Fibroblast of upper back skin (primary cell): ENCODE measurements at regions not wholly inside any gene's neighbourhood (a gene's known extent, or its start where the extent isn't known, plus 50 kb on each side); places are given as distances from the start of the nearest gene placed in this dataset.
A peak's percentile ranks its signal among the peaks of the same experiment; 100 is the strongest.
"Not testable (repeated sequence)": the region's sequence is repeated elsewhere in the genome, so short reads cannot be mapped to it uniquely, and the experiment has no call there.

ENCODE experiments used
- DNase-seq: peaks from one replicate; pipeline ENCODE4 v3.0.0-alpha.2; 2013

- DNase-seq, result not testable (repeated sequence)
Observed at GRCh38 chr1:196366-196765, 255.1 kb downstream of the OR4F29 start.

GRCh38 chr1:191296-192049, 260.0 kb downstream of the OR4F29 start:
- DNase-seq, result not testable (repeated sequence)

GRCh38 chr1:190678-191077, 260.8 kb downstream of the OR4F29 start:
- DNase-seq, result not testable (repeated sequence)

- DNase-seq, result not testable (repeated sequence)
Observed at GRCh38 chr1:189915-190314, 261.6 kb downstream of the OR4F29 start.

GRCh38 chr1:189270-189669, 262.2 kb downstream of the OR4F29 start:
- DNase-seq, result not testable (repeated sequence)

- DNase-seq, result not testable (repeated sequence)
Observed at GRCh38 chr1:187298-187697, 264.2 kb downstream of the OR4F29 start.

GRCh38 chr1:186691-187131, 264.8 kb downstream of the OR4F29 start:
- not testable (repeated sequence) for DNase-seq

GRCh38 chr1:186223-186622, 265.3 kb downstream of the OR4F29 start:
- DNase-seq, result not testable (repeated sequence)

- not testable (repeated sequence) for DNase-seq
Observed at GRCh38 chr1:185526-185925, 266.0 kb downstream of the OR4F29 start.

GRCh38 chr1:184336-184686, 267.2 kb downstream of the OR4F29 start:
- DNase-seq, result not testable (repeated sequence)

- DNase-seq, result not testable (repeated sequence)
Observed at GRCh38 chr1:183620-184335, 267.7 kb downstream of the OR4F29 start.

- DNase-seq, result not testable (repeated sequence)
Observed at GRCh38 chr1:183081-183480, 268.4 kb downstream of the OR4F29 start.

GRCh38 chr1:182631-183030, 268.8 kb downstream of the OR4F29 start:
- DNase-seq, result not testable (repeated sequence)

- peak; percentile 66 for DNase-seq
Observed at GRCh38 chr1:181247-182216, 269.9 kb downstream of the OR4F29 start.

- not testable (repeated sequence) for DNase-seq
Observed at GRCh38 chr1:180749-181205, 270.7 kb downstream of the OR4F29 start.

GRCh38 chr1:138842-139241, 312.6 kb downstream of the OR4F29 start:
- DNase-seq, result not testable (repeated sequence)

GRCh38 chr1:137664-138063, 313.8 kb downstream of the OR4F29 start:
- DNase-seq, result not testable (repeated sequence)

GRCh38 chr1:136344-136932, 315.0 kb downstream of the OR4F29 start:
- not testable (repeated sequence) for DNase-seq

- DNase-seq, result not testable (repeated sequence)
Observed at GRCh38 chr1:134936-135335, 316.5 kb downstream of the OR4F29 start.

- not testable (repeated sequence) for DNase-seq
Observed at GRCh38 chr1:118440-118839, 333.0 kb downstream of the OR4F29 start.

GRCh38 chr1:115534-115933, 335.9 kb downstream of the OR4F29 start:
- not testable (repeated sequence) for DNase-seq

GRCh38 chr1:104776-105175, 346.7 kb downstream of the OR4F29 start:
- DNase-seq, result not testable (repeated sequence)
